Upper lobe of left lung (tissue), 6 donors: ENCODE measurements at regions not wholly inside any gene's neighbourhood (a gene's known extent, or its start where the extent isn't known, plus 50 kb on each side); places are given as distances from the start of the nearest gene placed in this dataset.

Experiments used
- ATAC-seq, 2 donors: fragments of 200-7000 bp; cut with Tn5 transposase; one replicate each; pipeline ENCODE4 v1.9.1; 2022; ENCODE audit warnings: mild to moderate bottlenecking in 2 of 2, moderate library complexity in 2 of 2; ENCODE audit not compliant: low FRiP score in 2 of 2
- DNase-seq, 2 donors: peaks; one replicate each; pipeline ENCODE4 v3.0.0-alpha.2; 2019 to 2020
- H3K27ac ChIP-seq, 4 donors: fragments of 200-600 bp; sonication (generic); one replicate each; pipeline ENCODE4 v1.5.1; 2016 to 2019
- H3K27me3 ChIP-seq, 4 donors: fragments of 200-600 bp; sonication (generic); one replicate each; pipeline ENCODE4 v1.5.1; 2017 to 2019
- H3K36me3 ChIP-seq, 4 donors: fragments of 200-600 bp; sonication (generic); one replicate each; pipeline ENCODE4 v1.5.1; 2016 to 2019
- H3K4me1 ChIP-seq, 4 donors: fragments of 200-600 bp; sonication (generic); one replicate each; pipeline ENCODE4 v1.5.1; 2018 to 2019
- H3K4me3 ChIP-seq, 4 donors: fragments of 200-600 bp; sonication (generic); one replicate each; pipeline ENCODE4 v1.5.1; 2017 to 2019; ENCODE audit warnings: mild to moderate bottlenecking in 2 of 4, moderate library complexity in 1 of 4
- H3K9me3 ChIP-seq, 4 donors: fragments of 200-600 bp; sonication (generic); one replicate each; pipeline ENCODE4 v1.5.1; 2018 to 2019
- EP300 ChIP-seq, 4 donors: sonication (generic); formaldehyde crosslinking; IDR thresholded peaks; one replicate each; pipeline ENCODE4 v1.5.1; 2017; ENCODE audit warnings: antibody characterized with exemption in 4 of 4, control low read depth in 2 of 4
- POLR2A ChIP-seq, 4 donors: fragments of 450-650 bp; IDR thresholded peaks; one replicate each; pipeline ENCODE4 v1.5.1; 2016 to 2017; ENCODE audit warnings: antibody characterized with exemption in 4 of 4, mild to moderate bottlenecking in 2 of 4
- POLR2AphosphoS5 ChIP-seq, 2 donors: sonication (generic); formaldehyde crosslinking; IDR thresholded peaks; one replicate each; pipeline ENCODE4 v1.5.1; 2017; ENCODE audit warnings: antibody characterized with exemption in 2 of 2
- WGBS, 2 donors: methylation state at CpG; one replicate each; pipeline ENCODE4 v1.1.5; 2017 to 2018; 5-methylcytosine and 5-hydroxymethylcytosine counted together
- TF ChIP-seq, protein P1 (sequence below), 6 experiments: fragments of 450-650 bp in 4 of 6; fragments of 200-600 bp in 2 of 6; sonication (generic) in 2 of 6; IDR thresholded peaks; one replicate each; pipeline ENCODE4 v1.5.1; 2016 to 2019; ENCODE audit warnings: antibody characterized with exemption in 6 of 6
- donor health status: DM: no; HTN: no; CAD: no; lungs with moderate emphysema.
- donor health status: DM: no; HTN: yes; CAD: no; lungs with severe emphysema.

DNA sequence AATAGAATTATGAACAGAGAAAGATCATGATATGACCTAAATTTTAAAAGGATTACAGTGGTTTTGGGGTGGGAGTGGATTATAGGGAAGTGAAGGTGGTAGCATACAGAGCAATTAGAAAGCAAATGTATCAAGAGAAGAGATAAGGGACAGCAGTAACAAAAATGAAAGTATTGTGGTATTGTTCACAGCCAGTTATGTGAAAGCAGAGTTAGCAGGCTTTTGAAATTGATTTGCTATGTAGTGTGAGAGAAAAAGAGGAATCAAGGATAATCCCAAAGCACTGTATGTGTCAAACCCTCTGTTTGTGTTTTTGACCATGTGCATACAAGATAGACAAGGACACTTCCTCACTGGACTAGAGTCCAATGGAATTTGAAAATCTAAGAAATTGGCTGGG, 1721.4 kb downstream of the PCDH9 start:
- H3K27me3 ChIP-seq = no peaks in the 10 kb centered on the region
- no peak overlapping the region for H3K27ac ChIP-seq
- H3K36me3 ChIP-seq = no peaks in the 10 kb centered on the region
- H3K4me3 ChIP-seq = no peak overlapping the region
- H3K4me1 ChIP-seq = no peaks in the 10 kb centered on the region
- no peaks in the 10 kb centered on the region for H3K9me3 ChIP-seq
- DNase-seq (no peak), ATAC-seq (no peak)
- TF ChIP-seq, protein P1, sequence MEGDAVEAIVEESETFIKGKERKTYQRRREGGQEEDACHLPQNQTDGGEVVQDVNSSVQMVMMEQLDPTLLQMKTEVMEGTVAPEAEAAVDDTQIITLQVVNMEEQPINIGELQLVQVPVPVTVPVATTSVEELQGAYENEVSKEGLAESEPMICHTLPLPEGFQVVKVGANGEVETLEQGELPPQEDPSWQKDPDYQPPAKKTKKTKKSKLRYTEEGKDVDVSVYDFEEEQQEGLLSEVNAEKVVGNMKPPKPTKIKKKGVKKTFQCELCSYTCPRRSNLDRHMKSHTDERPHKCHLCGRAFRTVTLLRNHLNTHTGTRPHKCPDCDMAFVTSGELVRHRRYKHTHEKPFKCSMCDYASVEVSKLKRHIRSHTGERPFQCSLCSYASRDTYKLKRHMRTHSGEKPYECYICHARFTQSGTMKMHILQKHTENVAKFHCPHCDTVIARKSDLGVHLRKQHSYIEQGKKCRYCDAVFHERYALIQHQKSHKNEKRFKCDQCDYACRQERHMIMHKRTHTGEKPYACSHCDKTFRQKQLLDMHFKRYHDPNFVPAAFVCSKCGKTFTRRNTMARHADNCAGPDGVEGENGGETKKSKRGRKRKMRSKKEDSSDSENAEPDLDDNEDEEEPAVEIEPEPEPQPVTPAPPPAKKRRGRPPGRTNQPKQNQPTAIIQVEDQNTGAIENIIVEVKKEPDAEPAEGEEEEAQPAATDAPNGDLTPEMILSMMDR (IDR thresholded peaks at IDR 0.05) = no peak
- TF ChIP-seq POLR2A (IDR thresholded peaks at IDR 0.05) = no peak
- TF ChIP-seq EP300 (IDR thresholded peaks at IDR 0.05) = no peak
- TF ChIP-seq POLR2AphosphoS5 (IDR thresholded peaks at IDR 0.05) = no peak

DNA sequence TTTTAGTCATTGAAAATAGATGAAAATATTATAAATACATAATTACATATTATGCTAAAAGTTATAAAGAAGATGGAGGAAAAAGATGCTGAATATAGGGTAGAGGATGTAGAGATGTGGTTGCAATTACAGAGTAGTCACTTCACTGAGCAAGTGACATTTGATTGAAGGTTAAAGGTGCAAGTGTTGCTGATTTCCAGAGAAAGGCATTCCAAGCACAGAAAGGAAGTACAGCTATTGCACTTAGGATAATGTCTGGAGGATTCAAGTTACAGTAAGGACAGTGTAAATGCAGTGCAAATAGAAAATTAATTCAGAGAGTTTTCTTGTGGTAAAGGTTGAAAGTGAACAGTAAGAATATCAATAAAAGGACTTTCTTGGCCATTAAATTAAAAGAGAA, 1721.8 kb downstream of the PCDH9 start:
- no peaks in the 10 kb centered on the region for H3K36me3 ChIP-seq
- DNase-seq = no peak
- no peak for TF ChIP-seq POLR2AphosphoS5 (IDR thresholded peaks at IDR 0.05)
- TF ChIP-seq, protein P1 (IDR thresholded peaks at IDR 0.05) = no peak
- TF ChIP-seq POLR2A (IDR thresholded peaks at IDR 0.05) = no peak
- no peak for TF ChIP-seq EP300 (IDR thresholded peaks at IDR 0.05)
- no peak overlapping the region for H3K4me3 ChIP-seq
- H3K27ac ChIP-seq = no peak overlapping the region
- no peak for ATAC-seq
- no peaks in the 10 kb centered on the region for H3K9me3 ChIP-seq
- no peaks in the 10 kb centered on the region for H3K4me1 ChIP-seq
- H3K27me3 ChIP-seq = no peaks in the 10 kb centered on the region

DNA sequence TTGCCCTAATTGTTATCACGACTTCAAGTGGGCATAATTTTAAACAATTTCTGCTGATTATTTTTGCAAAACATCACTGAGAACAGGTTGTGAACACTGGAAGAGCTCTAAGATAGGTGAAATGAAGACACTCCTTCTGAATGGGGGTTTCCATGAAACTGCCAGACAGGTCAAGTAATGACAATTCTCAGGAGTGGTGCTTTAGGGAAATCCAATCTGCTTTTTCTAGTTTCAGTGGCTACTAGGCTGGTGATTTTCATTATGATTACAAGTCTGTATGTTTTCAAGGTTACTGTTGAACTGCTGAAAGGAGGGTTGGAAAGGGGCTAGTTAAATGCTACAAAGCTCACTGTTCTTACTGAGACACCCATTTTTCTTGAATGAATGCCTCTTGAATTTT, 1724.2 kb downstream of the PCDH9 start:
- Histone ChIP-seq H3K9me3 (no peaks in the 10 kb centered on the region), H3K36me3 (no peaks in the 10 kb centered on the region), H3K27me3 (no peaks in the 10 kb centered on the region), H3K4me3 (no peak overlapping the region), H3K4me1 (no peaks in the 10 kb centered on the region), H3K27ac (no peak overlapping the region)
- TF ChIP-seq, protein P1 (IDR thresholded peaks at IDR 0.05) = no peak
- TF ChIP-seq POLR2AphosphoS5 (IDR thresholded peaks at IDR 0.05) (no peak), POLR2A (IDR thresholded peaks at IDR 0.05) (no peak), EP300 (IDR thresholded peaks at IDR 0.05) (no peak)
- no peak for DNase-seq
- no peak for ATAC-seq
- WGBS, 2 donors = 71 to 91% methylated on average over 1 of the region's 1 CpG

DNA sequence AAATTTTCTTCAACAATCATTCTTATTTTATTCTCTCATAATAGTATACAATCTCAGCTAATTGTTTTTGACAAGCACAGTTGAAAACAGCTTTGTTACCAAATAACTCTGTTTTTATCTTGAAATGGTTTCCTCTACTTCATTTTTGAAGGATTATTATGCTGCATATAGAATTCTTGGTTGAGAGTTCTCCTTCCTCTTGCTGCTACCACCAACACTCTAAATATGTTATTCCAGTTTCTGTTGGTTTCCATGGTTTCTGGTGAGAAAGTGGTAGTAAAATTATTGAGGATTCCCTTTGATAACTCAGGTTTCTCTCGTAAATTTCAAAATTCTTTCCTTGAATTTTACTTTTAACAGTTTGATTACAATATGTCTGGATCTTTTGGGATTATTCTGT, 1725.9 kb downstream of the PCDH9 start:
- H3K4me1 ChIP-seq = no peaks in the 10 kb centered on the region
- DNase-seq (no peak), ATAC-seq (no peak)
- no peaks in the 10 kb centered on the region for H3K9me3 ChIP-seq
- H3K4me3 ChIP-seq = no peak overlapping the region
- no peaks in the 10 kb centered on the region for H3K36me3 ChIP-seq
- TF ChIP-seq POLR2AphosphoS5 (IDR thresholded peaks at IDR 0.05) (no peak), EP300 (IDR thresholded peaks at IDR 0.05) (no peak), POLR2A (IDR thresholded peaks at IDR 0.05) (no peak)
- TF ChIP-seq, protein P1 (IDR thresholded peaks at IDR 0.05) = no peak
- no peaks in the 10 kb centered on the region for H3K27me3 ChIP-seq
- WGBS, 2 donors = 74 to 77% methylated on average over 1 of the region's 1 CpG
- no peak overlapping the region for H3K27ac ChIP-seq

DNA sequence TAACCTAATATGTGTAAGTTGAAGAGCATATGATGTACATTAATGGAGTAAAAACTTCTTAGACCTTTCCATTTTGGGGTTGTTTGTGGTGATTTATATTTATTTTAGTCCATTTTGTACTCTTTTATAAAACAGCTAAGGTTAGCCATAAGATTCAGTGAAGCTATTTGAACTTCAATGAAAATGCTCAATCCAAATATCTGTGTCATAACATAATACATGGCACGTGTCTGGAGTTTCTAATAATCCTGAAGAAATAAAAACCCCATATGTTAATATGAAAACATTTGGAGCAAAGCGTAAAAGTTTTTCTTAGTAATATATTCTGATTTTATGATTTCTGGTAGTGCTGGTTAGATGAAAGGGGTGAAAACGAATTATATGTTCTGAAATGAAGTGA, 1729.7 kb downstream of the PCDH9 start:
- Histone ChIP-seq H3K36me3 (no peaks in the 10 kb centered on the region), H3K4me3 (no peak overlapping the region), H3K27me3 (no peaks in the 10 kb centered on the region), H3K4me1 (no peaks in the 10 kb centered on the region), H3K9me3 (no peaks in the 10 kb centered on the region), H3K27ac (no peak overlapping the region)
- WGBS, 2 donors = 55 to 78% methylated on average over 3 of the region's 3 CpGs
- ATAC-seq = no peak
- no peak for DNase-seq
- TF ChIP-seq POLR2AphosphoS5 (IDR thresholded peaks at IDR 0.05) = no peak
- TF ChIP-seq EP300 (IDR thresholded peaks at IDR 0.05) = no peak
- TF ChIP-seq POLR2A (IDR thresholded peaks at IDR 0.05) = no peak
